CD14-positive monocyte (primary cell): ENCODE measurements at regions not wholly inside any gene's neighbourhood (a gene's known extent, or its start where the extent isn't known, plus 50 kb on each side); places are given as distances from the start of the nearest gene placed in this dataset.
"Not testable (repeated sequence)": the region's sequence is repeated elsewhere in the genome, so short reads cannot be mapped to it uniquely, and the experiment has no call there.

Experiments used
- DNase-seq, 3 donors: peaks; one replicate each; pipeline ENCODE4 v3.0.0-alpha.2; 2011 to 2022
- H2AFZ ChIP-seq: 2 replicates; pipeline ENCODE4 v1.6.0; 2012; ENCODE audit warnings: mild to moderate bottlenecking, low read depth, low read length, inconsistent platforms; ENCODE audit not compliant: insufficient read depth, poor library complexity, severe bottlenecking
- H3K27ac ChIP-seq, 2 donors: 1 replicate in 1 of 2; 2 replicates in 1 of 2; pipeline ENCODE4 v1.5.1; 2012 to 2013; ENCODE audit warnings: low read length in 2 of 2, control low read depth in 1 of 2, inconsistent platforms in 1 of 2, low read depth in 1 of 2, mild to moderate bottlenecking in 1 of 2
- H3K27me3 ChIP-seq, 2 donors: one replicate each; pipeline versions ENCODE4 v1.6.0 to v1.6.1; 2011 to 2013; ENCODE audit warnings: low read length in 2 of 2; ENCODE audit not compliant: control insufficient read depth in 2 of 2, insufficient read depth in 2 of 2
- H3K36me3 ChIP-seq, 2 donors: replicated peaks in 1 of 2; 1 replicate in 1 of 2; 2 replicates in 1 of 2; pipeline versions ENCODE4 v1.5.1 to v1.6.1; 2012 to 2013; ENCODE audit warnings: low read length in 2 of 2, control low read depth in 1 of 2, inconsistent platforms in 1 of 2, mild to moderate bottlenecking in 1 of 2; ENCODE audit not compliant: insufficient read depth in 2 of 2, control insufficient read depth in 1 of 2
- H3K4me1 ChIP-seq, 2 donors: 1 replicate in 1 of 2; 2 replicates in 1 of 2; pipeline versions ENCODE4 v1.5.1 to v1.6.1; 2012 to 2013; ENCODE audit warnings: low read length in 2 of 2, control low read depth in 1 of 2, inconsistent platforms in 1 of 2, mild to moderate bottlenecking in 1 of 2, moderate library complexity in 1 of 2; ENCODE audit not compliant: insufficient read depth in 2 of 2, control insufficient read depth in 1 of 2
- H3K4me2 ChIP-seq: replicated peaks from 2 replicates; pipeline ENCODE3; 2012; ENCODE audit warnings: low read length, moderate library complexity, mild to moderate bottlenecking; ENCODE audit not compliant: poor library complexity, severe bottlenecking; ENCODE audit errors: extremely low read depth
- H3K4me3 ChIP-seq, 3 experiments: fragments of 200-600 bp in 1 of 3; sonication (generic) in 1 of 3; replicated peaks in 1 of 3; 1 replicate in 2 of 3; 2 replicates in 1 of 3; pipeline ENCODE4 v1.5.1; 2011 to 2013; ENCODE audit warnings: low read length in 3 of 3, mild to moderate bottlenecking in 3 of 3, control low read depth in 2 of 3, low read depth in 2 of 3, inconsistent platforms in 1 of 3, moderate library complexity in 1 of 3
- H3K79me2 ChIP-seq: 2 replicates; pipeline ENCODE4 v1.6.0; 2012; ENCODE audit warnings: mild to moderate bottlenecking, control low read depth, inconsistent platforms, low read length, moderate library complexity; ENCODE audit not compliant: insufficient read depth
- H3K9ac ChIP-seq: 2 replicates; pipeline ENCODE4 v1.6.0; 2017; ENCODE audit warnings: low read length, mild to moderate bottlenecking; ENCODE audit not compliant: insufficient read depth, poor library complexity, severe bottlenecking
- H3K9me3 ChIP-seq, 2 donors: replicated peaks in 1 of 2; 1 replicate in 1 of 2; 2 replicates in 1 of 2; pipeline versions ENCODE4 v1.5.1 to v1.6.1; 2012 to 2013; ENCODE audit warnings: low read length in 2 of 2, control low read depth in 1 of 2; ENCODE audit not compliant: control insufficient read depth in 1 of 2, insufficient read depth in 1 of 2
- H4K20me1 ChIP-seq: 2 replicates; pipeline ENCODE4 v1.6.0; 2012; ENCODE audit warnings: mild to moderate bottlenecking, low read length, control low read depth, moderate library complexity; ENCODE audit not compliant: insufficient read depth
- H3K27ac Mint-ChIP-seq, 7 donors: one replicate each; pipeline ENCODE4 v1.8.0; 2020; ENCODE audit warnings: mild to moderate bottlenecking in 7 of 7, mixed read lengths in 7 of 7, moderate library complexity in 6 of 7, inconsistent platforms in 2 of 7
- H3K27me3 Mint-ChIP-seq, 3 donors: one replicate each; pipeline ENCODE4 v1.8.0; 2021 to 2022; ENCODE audit warnings: low read depth in 3 of 3, mild to moderate bottlenecking in 3 of 3, mixed read lengths in 3 of 3, moderate library complexity in 3 of 3, inconsistent platforms in 1 of 3
- H3K36me3 Mint-ChIP-seq, 2 donors: one replicate each; pipeline ENCODE4 v1.8.0; 2020; ENCODE audit warnings: mixed read lengths in 2 of 2, inconsistent platforms in 1 of 2, mild to moderate bottlenecking in 1 of 2
- H3K4me1 Mint-ChIP-seq: one replicate; pipeline ENCODE4 v1.8.0; 2020; ENCODE audit warnings: mild to moderate bottlenecking, mixed read lengths
- H3K4me3 Mint-ChIP-seq, 2 donors: one replicate each; pipeline ENCODE4 v1.8.0; 2020; ENCODE audit warnings: mild to moderate bottlenecking in 2 of 2, mixed read lengths in 2 of 2, moderate library complexity in 1 of 2
- H3K9me3 Mint-ChIP-seq, 7 donors: one replicate each; pipeline ENCODE4 v1.8.0; 2020 to 2022; ENCODE audit warnings: mixed read lengths in 7 of 7, mild to moderate bottlenecking in 6 of 7, moderate library complexity in 6 of 7, inconsistent platforms in 2 of 7
- WGBS: methylation state at CpG from one replicate; pipeline ENCODE4 v1.1.5; 2013; ENCODE audit warnings: missing lambda C conversion rate; ENCODE audit not compliant: insufficient coverage; 5-methylcytosine and 5-hydroxymethylcytosine counted together
- intact Hi-C, 2 donors: fragments of 100-400 bp; cut with micrococcal nuclease; formaldehyde crosslinking; loops; one replicate each; pipeline versions ENCODE4 v1.15.0 to v1.15.1; 2023
- TF ChIP-seq, protein P1 (sequence below): fragments of 200-600 bp; IDR thresholded peaks from one replicate; pipeline ENCODE4 v1.8.0; 2022; ENCODE audit warnings: antibody characterized with exemption, mild to moderate bottlenecking

GRCh38 chr16:48024042-48024441 lies 131.8 kb downstream of the ABCC12 start:
- H3K9me3 Mint-ChIP-seq: peaks cover 2 to 11% (median 3%) of the 10 kb centered on the region in 7 donors
- H3K9ac ChIP-seq: no peak overlapping the region
- H3K27me3 ChIP-seq: no peaks in the 10 kb centered on the region
- peaks cover 2 to 4% (median 3%) of the 10 kb centered on the region in 3 donors for H3K27me3 Mint-ChIP-seq
- no peak overlapping the region for H2AFZ ChIP-seq
- no peaks in the 10 kb centered on the region for H3K79me2 ChIP-seq
- no peak overlapping the region for H3K27ac ChIP-seq
- TF ChIP-seq, protein P1, sequence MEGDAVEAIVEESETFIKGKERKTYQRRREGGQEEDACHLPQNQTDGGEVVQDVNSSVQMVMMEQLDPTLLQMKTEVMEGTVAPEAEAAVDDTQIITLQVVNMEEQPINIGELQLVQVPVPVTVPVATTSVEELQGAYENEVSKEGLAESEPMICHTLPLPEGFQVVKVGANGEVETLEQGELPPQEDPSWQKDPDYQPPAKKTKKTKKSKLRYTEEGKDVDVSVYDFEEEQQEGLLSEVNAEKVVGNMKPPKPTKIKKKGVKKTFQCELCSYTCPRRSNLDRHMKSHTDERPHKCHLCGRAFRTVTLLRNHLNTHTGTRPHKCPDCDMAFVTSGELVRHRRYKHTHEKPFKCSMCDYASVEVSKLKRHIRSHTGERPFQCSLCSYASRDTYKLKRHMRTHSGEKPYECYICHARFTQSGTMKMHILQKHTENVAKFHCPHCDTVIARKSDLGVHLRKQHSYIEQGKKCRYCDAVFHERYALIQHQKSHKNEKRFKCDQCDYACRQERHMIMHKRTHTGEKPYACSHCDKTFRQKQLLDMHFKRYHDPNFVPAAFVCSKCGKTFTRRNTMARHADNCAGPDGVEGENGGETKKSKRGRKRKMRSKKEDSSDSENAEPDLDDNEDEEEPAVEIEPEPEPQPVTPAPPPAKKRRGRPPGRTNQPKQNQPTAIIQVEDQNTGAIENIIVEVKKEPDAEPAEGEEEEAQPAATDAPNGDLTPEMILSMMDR: no peak
- H3K4me1 ChIP-seq: no peaks in the 10 kb centered on the region
- no peaks in the 10 kb centered on the region for H3K36me3 ChIP-seq
- no peak overlapping the region for H3K4me3 Mint-ChIP-seq
- DNase-seq: no peak
- H3K9me3 ChIP-seq: no peaks in the 10 kb centered on the region
- no peak overlapping the region for H3K4me2 ChIP-seq
- H3K4me1 Mint-ChIP-seq: no peaks in the 10 kb centered on the region
- WGBS: 77% methylated on average over 5 of the region's 5 CpGs
- H3K4me3 ChIP-seq: no peak overlapping the region
- H3K36me3 Mint-ChIP-seq: no peaks in the 10 kb centered on the region
- H4K20me1 ChIP-seq: no peaks in the 10 kb centered on the region
- intact Hi-C loops: no loop called here
- H3K27ac Mint-ChIP-seq: peak overlapping the region in 1 of 7 donors; percentile 12

DNA sequence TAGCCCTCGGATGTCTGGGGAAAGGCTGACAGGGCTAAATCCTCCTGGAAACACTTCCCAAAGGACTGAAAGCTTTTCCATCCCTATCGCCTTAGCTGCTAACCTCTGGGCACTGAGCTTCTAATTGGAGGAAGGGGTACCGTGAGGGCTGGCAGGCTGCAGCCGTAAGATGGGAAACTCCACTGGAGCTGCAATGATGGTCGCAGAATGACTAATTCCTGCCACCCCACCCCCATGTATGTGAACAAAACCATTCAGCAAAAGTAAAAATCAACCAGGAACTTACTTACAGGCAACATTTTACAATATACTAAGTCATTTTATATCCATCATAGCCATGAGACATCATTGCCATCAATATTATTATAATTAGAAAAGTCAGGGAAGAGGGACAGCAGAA lies 133.3 kb downstream of the ABCC12 start:
- intact Hi-C loops: no loop called here
- Histone ChIP-seq H4K20me1 (no peaks in the 10 kb centered on the region), H3K27me3 (no peaks in the 10 kb centered on the region), H3K9me3 (no peaks in the 10 kb centered on the region), H3K4me3 (no peak overlapping the region), H2AFZ (no peak overlapping the region), H3K4me1 (no peaks in the 10 kb centered on the region), H3K9ac (no peak overlapping the region), H3K79me2 (no peaks in the 10 kb centered on the region), H3K27ac (no peak overlapping the region), H3K36me3 (no peaks in the 10 kb centered on the region), H3K4me2 (no peak overlapping the region)
- no peak for DNase-seq
- Mint-ChIP-seq H3K4me1 (no peaks in the 10 kb centered on the region), H3K27ac (no peak overlapping the region), H3K9me3 (peaks cover 2 to 11% (median 3%) of the 10 kb centered on the region in 7 donors), H3K36me3 (no peaks in the 10 kb centered on the region), H3K27me3 (peaks cover 2 to 4% (median 3%) of the 10 kb centered on the region in 3 donors), H3K4me3 (no peak overlapping the region)
- WGBS: 73% methylated on average over 2 of the region's 5 CpGs
- TF ChIP-seq, protein P1: no peak

GRCh38 chr16:48020617-48021016 lies 135.2 kb downstream of the ABCC12 start:
- H3K36me3 Mint-ChIP-seq: not testable (repeated sequence)
- no CpG with 5 or more reads among the region's 6 CpGs for WGBS

More at GRCh38 chr16:48020617-48021016, 135.2 kb downstream of the ABCC12 start:
- H3K27ac ChIP-seq, H3K27me3 ChIP-seq, H3K9ac ChIP-seq, H3K36me3 ChIP-seq, DNase-seq, H2AFZ ChIP-seq, H3K27me3 Mint-ChIP-seq, H3K4me3 Mint-ChIP-seq, H4K20me1 ChIP-seq, H3K4me3 ChIP-seq, H3K27ac Mint-ChIP-seq, H3K79me2 ChIP-seq, H3K9me3 ChIP-seq, H3K4me1 Mint-ChIP-seq, H3K4me1 ChIP-seq, H3K4me2 ChIP-seq, intact Hi-C loops: not testable (repeated sequence)
- H3K9me3 Mint-ChIP-seq: peaks cover 2 to 11% (median 3%) of the 10 kb centered on the region in 7 donors
